HG03135 (cell line): ENCODE measurements at regions not wholly inside any gene's neighbourhood (a gene's known extent, or its start where the extent isn't known, plus 50 kb on each side); places are given as distances from the start of the nearest gene placed in this dataset.

ENCODE experiments used
- ATAC-seq: cut with Tn5 transposase; IDR thresholded peaks from one replicate; pipeline ENCODE4 v1.9.1; 2021; ENCODE audit warnings: mild to moderate bottlenecking, moderate library complexity; ENCODE audit not compliant: unreplicated experiment

DNA sequence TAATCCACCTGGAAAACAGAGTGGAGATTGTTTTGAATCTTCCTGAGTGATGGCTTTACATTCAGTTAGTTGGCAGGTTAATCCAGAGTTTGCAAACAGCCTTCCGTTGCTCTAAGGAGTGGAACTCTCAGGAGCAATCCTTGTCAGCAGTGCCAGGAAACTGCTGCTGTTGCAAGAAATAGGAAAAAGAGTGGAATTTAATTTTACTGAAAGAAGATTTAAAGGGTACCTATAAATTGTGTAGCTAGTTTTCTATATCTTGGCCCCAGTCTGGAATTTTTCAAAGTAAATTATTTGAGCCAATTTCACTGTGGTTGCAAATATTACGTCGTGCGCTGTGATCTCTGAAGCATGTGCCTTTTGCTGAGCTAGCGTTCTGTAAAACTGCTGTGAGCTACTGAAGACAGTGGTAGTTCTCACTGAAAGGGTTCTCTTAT, 55.5 kb upstream of the SLC5A12 start:
- ATAC-seq: no peak

DNA sequence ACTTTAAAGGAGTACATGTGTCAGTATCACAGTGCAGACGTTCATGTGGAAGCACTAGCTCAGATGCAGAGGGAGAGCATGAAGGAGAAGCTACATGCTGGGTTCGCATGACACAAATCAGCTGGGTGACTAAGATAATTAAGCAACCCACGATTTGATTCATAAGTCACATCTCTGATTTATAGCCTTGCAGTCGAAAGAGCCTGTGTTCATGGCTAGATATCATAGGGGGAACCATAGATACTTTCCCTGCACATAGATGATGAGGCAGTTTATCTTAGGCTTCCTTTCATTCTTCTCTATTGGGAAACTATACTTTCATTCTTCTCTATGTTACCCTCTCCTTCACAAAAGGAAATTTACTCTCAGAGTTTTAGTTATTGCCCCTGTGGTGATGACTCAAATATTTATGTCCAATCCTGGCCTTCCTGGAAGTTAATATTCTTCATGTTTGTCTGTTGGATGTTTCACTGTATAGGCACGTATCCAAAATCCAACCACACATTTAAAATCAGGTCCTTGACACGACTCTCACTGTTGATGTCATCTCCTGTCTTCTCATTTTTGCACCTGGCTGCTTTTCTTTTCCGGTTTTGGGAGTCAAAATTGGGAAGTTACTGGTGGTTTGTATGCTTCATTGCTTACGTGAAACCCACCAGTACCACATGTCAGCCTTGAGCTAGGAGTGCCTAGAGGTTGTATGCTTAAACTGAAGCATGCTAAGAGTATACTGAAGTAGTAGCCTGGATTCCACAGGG, 56.3 kb upstream of the SLC5A12 start:
- ATAC-seq: no peak

DNA sequence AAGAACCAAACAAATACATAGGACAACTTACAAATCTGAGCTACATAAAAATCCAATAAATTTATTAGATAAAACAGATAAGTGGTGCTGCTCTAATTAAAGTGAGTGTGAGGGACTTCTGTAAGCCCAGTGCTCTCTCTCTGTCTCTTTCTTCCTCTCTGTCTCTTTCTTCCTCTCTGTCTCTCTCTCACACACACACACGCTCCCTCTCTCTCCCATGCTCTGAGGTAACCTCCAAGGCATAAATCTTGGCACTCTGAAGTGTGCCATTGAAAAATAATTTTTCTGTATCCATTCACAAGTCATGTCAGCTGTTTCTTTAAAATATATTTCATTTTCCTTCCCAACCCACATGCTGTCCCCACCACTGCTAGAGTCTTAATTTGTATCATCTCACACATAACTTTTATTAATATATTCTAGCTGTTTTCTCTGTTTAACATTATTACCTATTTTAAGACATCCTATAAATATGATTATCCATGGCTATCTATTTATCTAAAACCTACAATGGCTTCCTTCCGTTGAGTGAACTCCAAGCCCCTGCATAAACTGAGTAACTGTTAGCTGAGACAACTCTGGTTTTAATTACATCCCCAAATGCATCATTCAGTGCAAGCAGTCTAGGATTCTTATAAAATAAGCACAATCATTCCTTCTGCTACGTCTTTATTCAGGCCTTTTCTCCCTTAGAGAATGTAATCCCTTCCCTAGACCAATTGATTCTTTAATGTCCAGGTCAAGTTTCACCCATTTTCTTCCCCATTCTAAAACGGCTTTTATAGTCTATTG, 57.4 kb upstream of the SLC5A12 start:
- no peak for ATAC-seq

DNA sequence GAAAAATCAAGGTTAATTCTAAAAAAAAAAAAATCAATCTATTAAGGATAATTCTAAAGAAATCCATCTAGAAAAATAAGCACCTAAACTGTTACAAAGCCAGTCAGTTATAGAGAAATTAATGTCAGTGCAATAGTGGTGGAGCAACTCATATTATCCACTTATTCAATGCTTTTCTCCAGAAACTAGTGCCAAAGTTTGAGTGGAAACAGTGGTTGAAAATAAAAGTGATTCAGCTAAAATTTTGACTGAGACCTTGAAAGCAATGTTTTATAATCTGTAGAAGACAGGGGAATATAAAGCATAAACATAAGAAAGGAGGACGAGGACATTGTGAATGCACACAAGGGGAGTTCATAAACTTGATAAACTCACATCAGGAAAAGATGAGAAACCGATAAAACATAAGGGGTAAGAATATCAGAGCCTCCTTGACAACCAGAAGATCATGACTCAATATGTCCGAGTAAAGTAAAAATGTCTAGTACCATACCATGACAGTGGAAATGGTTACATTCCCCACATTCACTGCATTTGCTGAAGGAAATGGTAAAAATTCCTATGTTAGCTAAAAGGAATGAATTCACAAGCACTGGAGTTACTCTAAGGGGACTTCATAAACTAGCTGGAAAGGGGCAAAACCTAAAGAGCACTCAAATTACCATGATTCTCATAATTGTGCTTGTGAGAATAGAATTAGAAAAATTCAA, 58.7 kb upstream of the SLC5A12 start:
- no peak for ATAC-seq

DNA sequence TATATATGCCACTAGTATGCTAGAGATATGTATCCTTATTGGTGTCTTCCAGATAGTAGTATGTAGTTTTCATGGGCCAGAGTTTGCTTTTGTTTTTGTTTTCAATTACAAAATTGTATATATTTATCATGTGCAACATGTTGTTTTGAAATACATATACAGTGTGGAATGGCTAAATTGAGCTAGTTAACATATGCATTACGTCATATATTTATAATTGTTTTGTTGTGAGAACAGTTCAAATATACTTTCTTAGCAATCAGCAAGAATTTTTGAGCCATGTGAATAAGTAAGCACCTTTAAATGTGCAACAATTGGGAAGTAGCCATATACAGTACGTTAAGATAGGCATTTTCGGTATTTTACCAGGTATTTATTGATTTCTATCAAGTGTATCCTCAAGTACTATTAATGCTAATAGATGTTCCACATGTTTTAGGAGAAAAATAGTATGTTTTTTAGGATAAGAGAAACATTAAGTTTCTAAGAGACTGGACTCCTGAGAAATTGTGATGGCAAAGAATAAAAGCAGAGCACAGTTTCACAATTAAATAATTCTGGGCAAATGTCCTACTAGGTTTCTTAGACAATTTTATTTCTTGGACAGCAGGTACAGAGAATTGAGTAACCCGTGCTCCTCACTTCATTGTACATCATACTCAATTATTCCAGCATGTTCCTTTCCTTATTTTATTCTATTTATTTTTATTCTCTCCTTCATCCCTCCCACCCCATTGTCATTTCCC, 60.5 kb upstream of the SLC5A12 start:
- ATAC-seq: no peak

DNA sequence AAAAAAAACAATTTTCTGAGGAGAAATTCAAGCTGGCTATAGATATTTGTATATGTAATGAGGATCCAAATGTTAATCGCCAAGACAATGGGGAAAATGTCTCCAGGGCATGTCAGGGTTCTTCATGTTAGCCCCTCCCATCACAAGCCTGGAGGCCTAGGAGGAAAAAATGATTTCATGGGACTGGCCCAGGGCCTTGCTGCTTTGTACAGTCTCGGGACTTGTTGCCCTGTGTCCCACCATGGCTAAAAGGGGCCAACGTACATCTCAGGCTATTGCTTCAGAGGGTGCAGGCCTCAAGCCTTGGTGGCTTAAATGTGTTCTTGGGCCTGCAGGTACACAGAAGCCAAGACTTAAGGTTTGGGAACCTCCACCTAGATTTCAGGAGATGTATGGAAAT, 62.1 kb upstream of the SLC5A12 start:
- ATAC-seq: no peak

DNA sequence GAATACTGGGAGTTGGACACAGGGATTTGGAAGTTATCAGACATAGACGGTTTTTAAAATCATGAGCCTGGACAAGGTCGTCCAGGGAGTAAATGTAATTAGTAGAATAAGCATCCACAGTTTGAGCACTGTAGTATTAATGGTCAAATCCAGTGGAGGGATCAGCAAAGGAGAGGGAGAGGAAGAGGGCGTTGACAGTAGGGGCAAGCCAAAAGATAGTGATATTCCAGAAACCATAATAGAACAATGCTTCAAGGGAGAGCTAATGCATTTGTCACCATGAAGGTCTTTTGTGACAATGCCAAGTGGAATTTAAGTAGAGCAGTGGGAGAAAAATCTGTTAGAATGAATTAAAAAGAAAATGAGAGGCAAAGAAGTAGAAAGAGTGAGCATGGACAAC, 68.9 kb upstream of the SLC5A12 start:
- ATAC-seq: no peak

DNA sequence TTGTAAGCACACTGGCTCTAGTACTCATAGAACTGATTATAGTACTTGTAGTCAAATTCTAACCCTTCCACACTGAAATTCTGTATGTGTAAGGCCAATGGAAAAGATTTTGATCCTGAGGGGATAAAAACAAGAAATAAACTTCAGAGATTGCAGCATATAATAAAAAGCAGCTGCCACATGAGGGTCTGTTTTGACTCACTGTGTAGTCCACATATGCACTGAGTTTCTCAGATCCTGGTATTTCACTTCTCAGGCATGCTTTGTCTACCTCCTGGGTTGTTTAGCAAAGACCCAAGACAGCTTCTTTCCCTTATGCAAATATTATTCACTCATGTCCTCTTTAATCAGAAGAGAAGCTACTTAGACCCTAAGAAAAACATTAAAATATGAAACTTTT, 71.1 kb upstream of the SLC5A12 start:
- ATAC-seq: no peak

DNA sequence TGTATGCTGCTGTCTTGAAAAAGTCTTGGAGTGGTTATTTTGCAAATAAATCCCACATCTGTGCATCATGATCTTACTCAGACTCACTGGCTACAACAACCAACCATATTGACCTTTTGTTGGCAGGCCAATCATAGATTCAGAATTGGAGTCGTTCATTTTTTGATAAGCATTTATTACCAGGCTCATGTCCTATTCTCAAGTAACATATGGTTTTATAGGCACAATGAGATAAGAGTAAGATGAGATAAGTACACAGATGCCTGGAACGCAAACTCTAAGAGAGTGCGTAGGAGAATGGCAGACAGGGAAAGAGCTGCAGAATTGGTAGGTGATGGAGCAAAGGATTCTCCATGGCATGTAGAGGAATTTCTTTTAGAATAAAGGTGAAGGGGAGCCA, 71.6 kb upstream of the SLC5A12 start:
- no peak for ATAC-seq

DNA sequence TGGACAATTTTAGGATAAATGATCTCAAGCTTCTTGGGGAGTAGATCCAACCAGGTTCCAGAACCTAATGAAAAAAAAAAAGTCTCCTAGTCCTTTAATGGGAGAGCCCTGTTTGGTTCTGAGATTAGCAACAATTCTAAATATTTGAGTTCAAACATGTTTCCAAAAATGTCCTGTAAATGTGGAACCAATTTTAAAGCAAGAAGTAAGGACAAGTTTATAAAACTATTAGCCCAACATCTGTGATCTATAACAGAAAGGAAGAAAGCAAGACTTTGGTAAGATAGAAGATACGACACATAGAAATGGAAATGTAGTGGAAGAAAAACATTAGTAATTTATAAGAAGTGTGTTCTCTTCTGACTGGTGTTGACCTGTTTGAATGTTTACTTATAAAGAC, 79.7 kb upstream of the SLC5A12 start:
- no peak for ATAC-seq

DNA sequence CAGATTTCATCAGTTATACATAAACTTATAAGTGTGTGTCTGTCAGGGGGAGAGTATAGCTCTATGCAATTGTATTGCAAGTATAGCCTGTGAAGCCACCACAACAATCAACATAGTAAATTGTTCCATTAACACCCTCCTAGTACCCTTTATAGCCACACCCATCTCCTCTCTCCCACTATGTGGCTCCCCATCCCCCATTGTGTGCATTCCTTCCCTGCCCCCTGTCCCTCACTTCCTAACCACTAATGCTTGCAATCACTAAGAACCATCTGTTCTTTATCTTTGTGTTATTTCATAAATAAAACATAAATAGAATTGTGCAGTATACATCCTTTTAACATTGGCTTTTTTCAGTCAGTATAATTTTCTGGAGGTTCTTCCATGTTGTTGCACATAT, 83.1 kb upstream of the SLC5A12 start:
- ATAC-seq: no peak

DNA sequence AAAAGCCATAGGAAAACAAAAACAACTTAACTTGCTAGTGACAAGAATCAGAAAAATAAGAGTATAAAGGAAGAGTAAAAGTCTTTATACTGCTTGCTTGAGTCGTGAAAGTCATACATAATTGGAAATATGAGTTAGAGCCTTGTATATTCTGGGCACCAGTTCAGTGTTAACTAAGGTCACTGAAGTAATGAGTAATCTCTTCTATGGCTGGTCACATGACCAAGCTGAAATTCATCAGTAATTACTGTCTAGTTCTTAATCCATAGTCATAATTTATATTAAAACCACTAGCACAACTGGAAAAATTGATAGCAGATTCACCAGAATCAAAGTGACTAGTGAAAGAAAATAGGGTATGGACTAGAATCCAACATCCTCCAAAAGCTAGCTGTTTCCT, 84.4 kb upstream of the SLC5A12 start:
- no peak for ATAC-seq

DNA sequence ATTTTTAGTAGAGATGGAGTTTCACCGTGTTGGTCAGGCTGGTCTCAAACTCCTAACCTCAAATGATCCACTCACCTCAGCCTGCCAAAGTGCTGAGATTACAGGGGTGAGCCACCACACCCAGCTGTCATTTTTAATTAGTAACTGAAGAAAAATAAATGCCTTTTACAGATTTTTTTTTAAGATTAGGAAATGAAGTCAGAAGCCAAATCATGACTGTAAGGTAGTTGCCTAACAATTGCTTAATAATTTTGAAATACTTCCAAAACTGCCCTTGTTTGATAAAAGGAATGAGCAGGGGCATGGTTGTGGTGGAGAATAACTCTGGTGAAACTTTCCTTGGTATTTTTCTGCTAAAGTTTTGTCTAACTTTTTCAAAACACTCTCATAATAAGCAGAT, 98.9 kb upstream of the SLC5A12 start:
- ATAC-seq: no peak

DNA sequence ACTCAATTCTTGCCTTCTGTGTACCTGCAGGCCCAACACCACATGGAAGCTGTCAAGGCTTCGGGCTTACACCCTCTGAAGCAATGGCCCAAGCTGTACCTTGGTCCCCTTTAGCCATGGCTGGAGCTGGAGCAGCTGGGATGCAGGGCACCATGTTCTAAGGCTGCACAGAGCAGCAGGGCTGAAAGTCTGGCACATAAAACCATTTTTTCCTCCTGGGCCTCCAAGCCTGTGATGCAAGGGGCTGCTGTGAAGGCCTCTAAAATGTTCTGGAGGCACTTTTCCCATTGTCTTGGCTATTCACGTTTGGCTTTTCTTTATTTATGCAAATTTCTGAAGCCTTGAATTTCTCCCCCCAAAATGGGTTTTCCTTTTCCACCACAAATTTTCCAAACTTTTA, 102.1 kb upstream of the SLC5A12 start:
- no peak for ATAC-seq

DNA sequence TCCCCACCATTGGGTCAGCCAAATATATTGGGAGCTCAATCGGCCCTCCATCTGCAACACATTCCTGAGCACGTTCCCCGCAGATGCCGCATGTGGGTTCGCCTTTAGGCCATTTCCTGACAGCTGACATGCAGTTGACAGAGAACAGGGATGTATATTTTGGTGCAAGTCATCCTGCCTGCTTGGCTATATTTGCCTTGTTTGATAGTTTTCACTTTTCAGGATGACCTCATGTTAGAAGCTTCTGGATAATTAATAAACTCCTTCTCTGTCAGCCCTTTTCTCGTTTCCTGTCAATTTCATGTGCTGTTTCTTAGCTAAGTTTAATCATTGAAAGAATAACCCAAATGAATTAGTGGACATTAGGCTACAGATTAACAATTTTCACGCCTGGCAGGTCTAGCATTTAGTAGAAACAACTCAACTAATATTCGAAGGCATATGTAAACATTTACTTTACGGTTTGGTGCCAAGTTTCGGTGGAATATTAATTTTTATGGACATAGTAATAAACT, 105.8 kb upstream of the SLC5A12 start:
- ATAC-seq: no peak

DNA sequence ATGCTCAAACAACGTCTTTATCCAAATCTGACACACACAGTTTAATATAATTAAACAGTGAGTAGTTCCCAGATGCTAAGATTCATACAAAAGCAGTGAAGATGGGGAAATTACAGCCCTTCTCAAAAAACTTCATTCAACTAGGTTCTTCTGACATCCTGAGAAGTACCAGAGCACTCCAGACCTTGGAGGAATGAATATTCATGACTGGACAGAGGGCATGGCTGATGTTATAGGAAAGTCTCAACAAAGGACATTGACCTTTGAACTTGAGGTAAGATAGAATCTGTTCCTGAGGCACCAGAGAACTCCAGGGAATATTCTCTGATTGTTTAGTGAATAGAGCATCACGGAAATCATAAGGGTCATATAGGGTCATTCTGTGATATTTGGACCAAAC, 106.4 kb upstream of the SLC5A12 start:
- ATAC-seq: no peak

DNA sequence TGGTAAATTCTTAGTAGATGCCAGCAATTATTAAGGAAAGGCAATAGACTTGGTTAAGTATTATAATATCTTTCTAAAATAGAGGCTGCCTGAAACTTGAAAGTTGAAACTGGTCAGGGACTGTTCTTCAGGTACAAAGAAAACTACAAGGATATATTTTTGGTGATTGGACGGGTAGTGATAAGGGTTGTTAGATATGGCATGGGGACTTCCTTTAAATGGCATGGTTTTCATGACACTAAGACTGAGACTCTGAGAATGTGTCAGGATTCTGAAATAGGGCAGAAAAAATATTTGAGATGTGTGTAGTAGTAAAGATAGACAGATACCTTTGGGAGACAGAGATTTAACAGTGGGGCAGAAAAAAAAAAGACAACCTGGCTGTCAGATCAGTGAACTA, 108.4 kb upstream of the SLC5A12 start:
- ATAC-seq: no peak

DNA sequence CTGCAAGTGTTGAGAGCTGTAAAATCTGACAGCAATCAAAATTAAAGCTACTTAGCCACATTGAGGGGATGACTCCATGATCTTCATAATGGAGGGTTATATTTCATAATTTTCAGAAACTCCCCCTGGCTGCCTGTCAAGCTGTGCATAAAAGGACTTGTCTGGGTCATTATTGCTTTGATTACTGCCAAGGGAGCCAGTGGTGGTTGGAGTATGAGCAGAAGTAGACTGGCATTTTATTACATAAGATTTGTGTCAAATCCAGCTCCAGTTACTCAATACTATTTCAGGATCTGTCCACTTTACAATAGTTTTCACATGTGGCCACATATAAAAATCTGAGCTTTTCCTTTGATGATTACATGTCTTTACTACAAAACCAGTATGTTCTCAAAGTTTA, 108.9 kb upstream of the SLC5A12 start:
- ATAC-seq: no peak

DNA sequence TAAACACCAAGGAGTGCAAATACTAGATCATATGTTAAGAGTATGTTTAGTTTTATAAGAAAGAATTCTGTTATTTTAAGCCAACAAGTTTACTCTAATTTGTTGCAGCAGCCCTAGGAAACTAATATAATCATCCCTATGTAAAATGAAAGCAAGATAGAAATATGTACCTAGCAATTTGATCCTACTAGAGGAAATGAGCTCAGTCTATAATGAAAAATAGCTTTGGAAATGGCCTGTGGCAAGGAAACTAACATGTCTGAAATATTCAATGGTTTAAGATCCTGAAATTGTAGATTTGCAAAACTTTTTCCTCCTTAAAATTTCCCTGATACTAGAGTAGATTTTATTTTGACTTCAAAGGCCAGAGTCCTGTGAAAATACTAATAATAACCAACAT, 112.7 kb upstream of the SLC5A12 start:
- no peak for ATAC-seq

DNA sequence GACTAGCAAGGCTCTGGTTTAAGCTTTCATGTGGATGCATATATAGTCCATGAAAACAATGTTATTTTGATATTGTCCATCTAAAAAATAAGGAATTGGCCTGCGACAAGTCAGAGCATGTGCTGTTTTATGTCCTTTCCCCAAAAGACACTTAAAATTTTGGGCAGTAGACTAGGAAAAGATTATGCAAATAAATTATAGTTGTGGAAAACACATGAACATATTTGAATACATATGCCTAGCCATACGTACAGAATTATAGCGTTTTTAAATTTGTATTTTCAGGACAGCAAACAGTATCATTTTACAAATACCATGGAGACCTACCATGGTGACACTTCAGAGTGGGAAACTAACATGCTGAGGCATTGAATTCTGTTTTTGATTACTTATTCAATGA, 113.8 kb upstream of the SLC5A12 start:
- ATAC-seq: no peak

DNA sequence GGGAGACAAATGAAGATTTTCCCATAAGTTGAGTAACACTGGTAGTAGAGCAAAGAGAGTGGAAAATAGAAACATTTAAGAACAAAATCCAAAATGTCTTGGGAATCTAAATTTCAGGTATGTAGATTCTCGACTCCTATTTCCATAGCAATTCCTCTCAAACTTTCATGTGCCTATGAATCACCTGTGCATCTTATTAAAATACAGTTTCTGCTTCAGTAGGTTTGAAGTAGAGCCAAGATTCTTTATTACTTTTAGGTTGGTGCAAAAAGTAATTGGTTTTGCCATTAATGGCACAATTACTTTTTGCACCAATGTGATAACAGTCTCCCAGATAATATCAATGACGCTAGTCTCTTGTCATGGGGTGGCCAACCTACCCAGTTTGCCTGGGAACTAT, 115.3 kb upstream of the SLC5A12 start:
- ATAC-seq: no peak
